Kidney epithelial cell (primary cell): ENCODE measurements at regions not wholly inside any gene's neighbourhood (a gene's known extent, or its start where the extent isn't known, plus 50 kb on each side); places are given as distances from the start of the nearest gene placed in this dataset.

Experiments
- DNase-seq: peaks from one replicate; pipeline ENCODE4 v3.0.0-alpha.2; 2010; ENCODE audit warnings: low read depth
- H3K27me3 ChIP-seq: 2 replicates; pipeline ENCODE4 v1.6.0; 2011; ENCODE audit warnings: low read length; ENCODE audit not compliant: control insufficient read depth, insufficient read depth
- H3K36me3 ChIP-seq: 2 replicates; pipeline ENCODE4 v1.5.1; 2011; ENCODE audit warnings: low read length; ENCODE audit not compliant: control insufficient read depth, insufficient read depth
- H3K4me3 ChIP-seq: 2 replicates; pipeline ENCODE4 v1.5.1; 2011; ENCODE audit warnings: low read depth, mild to moderate bottlenecking, control low read depth, low read length
- CTCF ChIP-seq: IDR thresholded peaks from 2 replicates; pipeline ENCODE4 v1.5.1; 2011; ENCODE audit warnings: mild to moderate bottlenecking, moderate library complexity, low read length, control low read depth, inconsistent platforms; ENCODE audit not compliant: insufficient read depth, poor library complexity, severe bottlenecking

DNA sequence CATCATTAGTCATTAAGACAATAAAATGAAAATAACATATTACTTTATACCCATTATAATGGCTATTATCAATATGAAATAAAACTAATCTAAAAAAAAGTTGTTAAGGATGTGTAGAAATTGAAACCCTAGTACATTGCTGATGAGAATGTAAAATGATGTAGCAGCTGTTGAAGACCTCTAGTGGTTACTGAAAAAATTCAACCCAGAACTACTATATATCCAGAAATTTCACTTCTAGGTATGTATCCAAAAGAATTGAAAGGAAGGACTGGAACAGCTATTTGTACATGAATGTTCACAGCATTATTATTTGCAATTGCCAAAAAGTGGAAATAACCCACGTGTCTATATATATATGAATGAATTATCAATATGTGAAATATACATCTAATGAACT is 180.3 kb upstream of the KLHL4 start:
- TF ChIP-seq CTCF: peak; percentile 2
- H3K36me3 ChIP-seq: no peaks in the 10 kb centered on the region
- no peaks in the 10 kb centered on the region for H3K27me3 ChIP-seq
- no peak overlapping the region for H3K4me3 ChIP-seq
- no peak for DNase-seq

- peak; percentile 10 for TF ChIP-seq CTCF
- H3K4me3 ChIP-seq: no peak overlapping the region
- no peak for DNase-seq
- H3K27me3 ChIP-seq: no peaks in the 10 kb centered on the region
- H3K36me3 ChIP-seq: no peaks in the 10 kb centered on the region
These were observed 179.1 kb upstream of the KLHL4 start for GRCh38 chrX:87338510-87338909.

DNA sequence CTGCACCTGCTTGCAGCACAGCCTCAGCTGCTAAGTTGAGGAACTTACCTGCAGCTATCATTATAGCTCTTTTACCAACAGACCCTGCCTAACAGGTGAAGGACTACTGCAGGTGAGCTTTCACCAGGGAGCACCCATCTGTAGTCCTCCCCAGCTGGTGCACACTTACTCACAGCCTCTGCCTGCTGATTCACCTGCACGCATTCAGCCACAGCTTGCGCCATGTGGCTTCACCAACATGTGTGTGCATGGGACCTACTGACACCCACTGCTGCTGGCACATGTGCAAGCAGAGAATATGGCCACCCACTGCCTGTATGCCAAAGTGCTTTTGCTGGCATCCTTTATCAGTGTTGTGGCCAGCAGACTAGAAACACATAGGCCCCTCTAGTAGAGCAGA is 146.7 kb upstream of the KLHL4 start:
- DNase-seq: no peak
- H3K36me3 ChIP-seq: no peaks in the 10 kb centered on the region
- TF ChIP-seq CTCF: no peak
- H3K4me3 ChIP-seq: no peak overlapping the region
- H3K27me3 ChIP-seq: no peaks in the 10 kb centered on the region

DNA sequence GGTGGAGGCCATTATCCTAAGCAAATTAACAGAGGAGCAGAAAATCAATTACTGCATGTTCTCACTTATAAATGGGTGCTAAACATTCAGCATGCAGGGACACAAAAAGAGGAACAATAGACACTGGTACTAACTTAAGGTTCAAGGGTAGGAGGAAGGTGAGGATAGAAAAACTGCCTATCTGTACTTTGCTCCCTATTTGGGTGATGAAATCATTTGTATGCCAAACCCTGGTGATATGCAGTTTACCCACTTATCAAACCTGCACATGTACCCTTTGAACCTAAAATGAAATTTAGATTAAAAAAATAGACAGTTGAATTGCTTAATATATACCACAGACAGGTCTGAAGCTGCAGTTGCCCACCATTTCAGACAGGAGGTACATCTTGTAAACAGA is 143.3 kb upstream of the KLHL4 start:
- H3K36me3 ChIP-seq: no peaks in the 10 kb centered on the region
- no peak for DNase-seq
- H3K27me3 ChIP-seq: no peaks in the 10 kb centered on the region
- no peak overlapping the region for H3K4me3 ChIP-seq
- TF ChIP-seq CTCF: no peak

GRCh38 chrX:87376896-87377295 is 140.7 kb upstream of the KLHL4 start:
- H3K36me3 ChIP-seq: no peaks in the 10 kb centered on the region
- no peaks in the 10 kb centered on the region for H3K27me3 ChIP-seq
- TF ChIP-seq CTCF: no peak
- no peak for DNase-seq
- H3K4me3 ChIP-seq: no peak overlapping the region

DNA sequence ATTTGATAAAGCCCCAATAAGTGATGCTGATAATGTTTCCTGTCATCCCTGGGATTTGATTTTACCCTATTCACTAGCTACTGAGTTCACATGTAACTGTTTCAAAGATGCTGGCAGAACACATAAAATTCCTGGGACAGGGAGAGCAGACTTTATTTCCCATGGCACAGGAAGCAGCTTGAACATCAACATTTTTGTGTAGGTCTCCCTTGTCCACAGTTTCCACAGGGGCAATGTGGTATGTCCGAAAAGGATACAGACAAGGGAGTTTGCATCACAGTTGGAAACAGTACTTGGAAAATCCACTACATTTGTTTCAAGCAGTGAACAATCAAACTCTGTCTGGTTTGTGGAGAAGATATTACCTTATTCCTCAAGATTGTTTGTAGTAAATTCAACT is 129.2 kb upstream of the KLHL4 start:
- no peaks in the 10 kb centered on the region for H3K36me3 ChIP-seq
- DNase-seq: no peak
- TF ChIP-seq CTCF: no peak
- no peaks in the 10 kb centered on the region for H3K27me3 ChIP-seq
- H3K4me3 ChIP-seq: no peak overlapping the region
